ENCODE measurements at regions not wholly inside any gene's neighbourhood (a gene's known extent, or its start where the extent isn't known, plus 50 kb on each side); places are given as distances from the start of the nearest gene placed in this dataset.

DNA sequence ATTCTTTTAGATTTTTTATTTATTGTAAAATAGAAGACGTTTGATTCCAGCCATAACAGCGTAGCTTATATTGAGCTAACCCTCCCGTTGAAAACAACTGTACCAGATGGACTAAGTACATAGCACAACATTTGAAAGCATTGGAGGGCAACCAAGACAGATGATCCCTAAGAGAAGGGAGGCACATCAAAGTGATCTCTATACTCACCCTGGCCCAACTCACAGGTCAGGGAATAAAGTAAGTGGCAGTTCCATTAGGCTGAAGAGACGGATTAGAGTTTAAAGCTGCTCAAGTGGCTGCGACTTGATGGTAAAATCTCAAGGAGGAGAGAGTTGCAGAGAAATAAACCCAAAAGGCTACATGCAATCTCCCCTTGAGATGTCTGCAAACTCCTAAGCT, 65.1 kb upstream of the ITM2B start:
- no peak for TF ChIP-seq EZH2phosphoT487 (IDR thresholded peaks at IDR 0.05; ENCODE audit: insufficient read depth, low read depth)
- TF ChIP-seq EZH2 (IDR thresholded peaks at IDR 0.05; ENCODE audit: insufficient read depth, poor library complexity, severe bottlenecking), result no peak

Data from GM23248 (cell line).